ENCODE measurements at regions not wholly inside any gene's neighbourhood (a gene's known extent, or its start where the extent isn't known, plus 50 kb on each side); places are given as distances from the start of the nearest gene placed in this dataset.

DNA sequence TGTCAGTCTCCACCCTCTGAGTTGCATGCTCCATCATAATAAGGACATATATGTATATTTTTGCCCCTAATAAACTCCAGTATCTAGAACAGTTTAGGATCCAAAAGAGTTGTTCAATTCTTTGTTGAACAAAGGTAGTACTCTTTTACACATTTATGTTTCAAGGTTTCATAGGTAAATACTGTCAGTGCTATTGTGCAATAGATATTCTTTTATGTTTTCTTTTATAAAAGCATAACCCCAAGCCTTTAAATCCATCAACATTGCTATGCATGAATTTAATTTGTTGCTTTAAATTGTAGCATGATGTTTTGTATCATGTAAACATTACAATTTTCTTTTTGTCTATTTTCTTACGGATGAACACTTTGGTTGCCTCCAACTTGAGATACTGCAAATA, 469.7 kb upstream of the COBL start:
- no peak for DNase-seq (ENCODE audit: low read depth)

DNA sequence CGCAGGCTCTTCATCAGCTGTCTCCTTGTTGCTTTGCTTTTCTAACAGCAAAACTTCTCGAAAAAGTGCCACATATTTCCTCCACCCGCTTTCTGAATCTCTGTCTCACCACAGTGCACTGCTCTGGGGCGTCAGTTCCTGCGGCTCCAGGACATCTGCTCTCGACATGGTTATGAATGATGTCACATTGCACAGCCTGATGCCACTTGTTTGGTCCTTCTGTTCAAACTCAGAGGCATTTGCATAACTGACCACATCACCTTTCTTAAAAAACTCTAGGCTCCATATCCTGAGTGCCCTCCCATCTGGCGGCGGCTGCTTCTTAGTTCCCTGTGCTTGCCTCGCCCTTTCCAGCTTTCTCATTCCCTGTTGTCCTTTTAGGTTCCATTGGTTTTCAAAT, 469.3 kb upstream of the COBL start:
- DNase-seq (ENCODE audit: low read depth), result no peak

DNA sequence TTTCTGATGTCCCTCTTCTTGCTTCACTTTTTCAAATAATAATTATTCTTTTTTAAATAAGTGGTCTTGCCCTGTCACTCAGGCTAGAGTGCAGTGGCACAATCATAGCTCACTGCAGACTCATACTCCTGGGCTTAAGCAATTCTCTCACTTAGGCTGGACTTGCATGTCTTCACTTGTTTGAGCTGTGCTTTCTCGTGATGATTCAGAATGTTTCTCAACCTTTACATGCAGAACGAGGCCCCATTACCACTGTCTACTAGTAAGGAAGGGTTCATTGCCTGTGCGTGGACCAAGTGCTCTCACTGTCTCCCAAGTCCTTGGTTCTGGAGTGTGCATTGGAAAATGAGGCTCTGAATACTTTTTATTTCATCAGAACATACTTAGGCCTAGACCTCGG, 468.6 kb upstream of the COBL start:
- no peak for DNase-seq (ENCODE audit: low read depth)

DNA sequence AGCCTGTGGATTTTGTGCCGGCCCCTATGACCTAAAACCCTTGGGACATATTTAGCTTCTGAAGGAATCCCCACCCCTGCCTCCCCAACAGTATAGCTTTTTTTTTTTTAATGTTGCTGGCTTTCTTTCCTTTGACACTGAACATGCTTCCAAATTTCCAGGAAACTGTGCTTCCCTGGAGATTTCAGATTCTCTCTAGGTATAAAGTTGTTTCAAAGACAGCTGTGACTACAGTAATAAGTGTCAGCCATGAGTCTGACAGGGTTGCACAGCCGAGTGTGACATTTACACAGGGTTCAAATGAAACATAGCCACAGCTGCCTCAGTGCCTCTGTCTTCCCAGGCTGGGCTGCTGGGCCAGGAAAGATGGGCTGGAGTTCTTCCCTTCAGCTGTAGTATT, 466.6 kb upstream of the COBL start:
- DNase-seq (ENCODE audit: low read depth), result no peak

DNA sequence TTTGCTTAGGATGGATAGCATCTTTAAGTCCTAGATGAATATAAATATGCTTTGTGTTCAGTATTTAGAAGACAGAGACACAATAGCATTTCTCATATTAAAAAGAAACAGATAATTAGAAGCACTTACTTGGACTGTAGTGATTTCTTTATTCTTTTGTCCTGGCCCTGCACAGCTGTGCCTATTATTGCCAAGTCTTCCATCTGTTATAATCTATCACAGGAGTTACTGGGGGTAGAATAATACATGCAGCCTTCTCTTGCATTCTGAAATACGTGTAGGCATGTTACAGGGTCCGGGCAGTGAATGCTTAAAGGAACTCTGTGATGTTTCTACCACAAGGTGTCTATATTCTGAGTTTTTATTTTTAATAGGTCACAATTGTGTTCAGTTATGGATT, 461.5 kb upstream of the COBL start:
- no peak for DNase-seq (ENCODE audit: low read depth)

DNA sequence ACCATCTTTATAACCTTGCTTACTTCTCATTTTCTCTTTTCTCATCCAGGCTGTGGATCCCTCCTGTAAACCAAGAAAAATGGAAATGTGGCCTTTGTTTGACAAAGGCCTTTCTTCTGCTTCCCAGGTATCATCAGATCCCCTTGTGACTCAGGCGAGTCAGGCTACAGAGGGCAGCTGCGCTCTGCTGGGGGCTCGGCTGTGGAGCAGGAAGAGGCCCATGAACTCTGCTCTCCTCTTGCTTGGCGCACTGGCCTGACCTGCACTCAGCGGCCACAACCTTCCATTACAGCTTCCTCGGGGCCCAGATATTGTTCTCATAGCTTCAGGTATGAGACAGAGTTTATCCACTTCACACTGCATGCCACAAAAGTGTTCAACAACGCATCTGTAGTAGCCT, 457.6 kb upstream of the COBL start:
- no peak for DNase-seq (ENCODE audit: low read depth)

DNA sequence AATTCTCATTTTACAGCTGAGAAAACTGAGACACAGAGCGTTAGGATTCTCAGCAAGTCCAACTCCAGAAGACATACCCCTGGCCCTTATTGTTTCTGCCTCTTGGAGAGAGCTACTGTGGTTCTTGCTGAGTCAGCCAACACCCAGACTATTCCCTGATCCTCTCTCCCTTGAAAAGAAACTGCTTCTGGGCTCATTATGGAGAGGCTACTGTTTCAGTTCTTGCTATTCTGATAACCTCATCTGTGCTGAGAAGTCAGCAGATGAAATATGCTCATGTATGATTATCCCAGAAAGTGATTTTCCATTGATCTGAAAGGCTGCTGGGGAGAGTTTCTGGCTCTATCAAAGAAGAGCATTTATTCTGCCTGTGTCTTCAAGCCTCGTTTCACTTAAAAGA, 455.6 kb upstream of the COBL start:
- no peak for DNase-seq (ENCODE audit: low read depth)

DNA sequence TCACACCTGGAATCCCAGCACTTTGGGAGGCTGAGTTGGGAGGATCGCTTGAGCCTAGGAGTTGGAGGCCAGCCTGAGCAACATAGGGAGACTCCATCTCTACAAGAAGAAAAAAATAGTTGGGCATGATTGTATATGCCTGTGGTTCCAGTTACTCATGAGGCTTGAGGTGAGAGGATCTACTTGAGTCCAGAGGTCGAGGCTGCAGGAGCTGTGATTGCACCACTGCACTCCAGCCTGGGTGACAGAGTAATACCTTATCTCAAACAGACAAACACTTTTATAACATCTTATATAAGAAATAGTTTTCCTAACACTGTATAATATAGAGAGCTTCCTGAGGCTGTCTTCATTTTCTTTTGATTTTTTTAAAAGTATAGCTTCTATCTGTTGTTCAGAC, 448.4 kb upstream of the COBL start:
- DNase-seq (ENCODE audit: low read depth), result no peak

DNA sequence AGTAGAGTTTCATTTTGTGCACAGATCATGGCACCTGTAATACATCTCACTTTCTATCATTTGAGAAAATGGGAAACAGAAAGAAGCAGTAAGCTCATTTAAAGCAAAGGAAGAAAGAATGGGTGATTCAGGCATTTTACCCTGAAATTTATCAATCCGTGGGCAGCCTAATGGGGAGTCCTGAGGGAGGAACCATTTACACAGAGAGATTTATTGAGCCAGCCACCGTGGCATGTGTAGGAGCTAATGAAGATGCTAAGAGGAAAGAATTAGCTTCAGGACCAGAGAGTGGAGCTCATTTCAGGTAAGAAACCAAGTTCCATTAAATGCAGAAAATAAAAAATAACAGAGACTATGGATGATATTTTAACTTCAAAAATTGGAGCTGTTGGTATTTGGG, 443.4 kb upstream of the COBL start:
- DNase-seq (ENCODE audit: low read depth), result no peak

DNA sequence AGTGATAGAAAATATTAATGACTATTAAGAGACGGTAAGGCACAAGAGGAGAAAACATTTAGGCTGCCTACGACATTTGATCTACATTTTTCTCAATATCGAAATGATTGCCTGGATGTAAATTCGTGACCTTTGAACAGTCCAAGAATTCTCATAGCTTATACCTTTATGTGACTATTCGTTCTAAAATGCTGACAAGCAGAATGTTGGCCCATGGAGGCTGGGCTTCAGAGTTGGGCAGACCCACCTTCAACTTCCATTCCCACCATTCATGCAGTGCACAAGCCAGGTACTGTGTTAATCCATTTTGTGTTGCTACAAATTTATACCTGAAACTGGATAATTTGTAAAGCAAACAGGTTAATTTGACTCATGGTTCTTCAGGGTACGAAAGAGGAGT, 441.4 kb upstream of the COBL start:
- DNase-seq (ENCODE audit: low read depth), result no peak

DNA sequence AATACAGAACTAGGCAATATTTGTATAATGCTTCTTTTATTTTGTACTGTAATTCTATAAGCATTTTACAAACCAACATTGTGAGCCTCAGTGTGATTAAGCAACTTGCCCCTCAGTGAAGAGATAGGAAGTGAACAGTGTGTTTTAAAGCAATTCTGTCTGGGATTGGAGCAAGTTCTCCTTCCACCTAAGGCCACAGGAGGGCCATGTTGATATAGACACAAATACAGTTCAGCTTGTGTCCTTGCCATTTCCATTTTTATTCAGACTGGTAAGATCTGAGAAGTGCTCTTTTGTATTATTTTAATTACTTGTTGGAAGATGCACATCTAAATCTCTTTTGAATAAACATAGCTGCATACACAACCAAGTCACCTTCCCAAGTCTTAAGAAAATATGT, 416.3 kb upstream of the COBL start:
- DNase-seq (ENCODE audit: low read depth), result no peak

DNA sequence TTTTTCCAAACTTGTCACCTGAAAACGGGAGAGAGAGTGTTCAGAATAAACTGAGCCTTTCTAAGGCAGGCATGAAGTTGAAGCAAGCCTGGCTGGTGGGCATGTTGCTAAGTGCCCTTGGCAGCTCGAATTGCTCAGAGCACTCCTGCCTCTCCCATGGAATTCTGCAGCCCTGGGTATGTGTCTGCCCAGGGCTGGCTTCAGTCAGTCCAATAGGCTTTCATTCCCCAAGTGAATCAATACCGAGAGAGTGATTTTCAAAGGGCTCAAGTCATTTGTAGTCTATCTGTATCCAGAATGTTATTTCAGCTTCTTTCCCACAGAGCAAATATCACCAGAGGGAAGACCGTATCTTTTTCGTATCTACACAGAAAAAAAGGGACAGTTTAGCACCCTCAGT, 415.5 kb upstream of the COBL start:
- no peak for DNase-seq (ENCODE audit: low read depth)

DNA sequence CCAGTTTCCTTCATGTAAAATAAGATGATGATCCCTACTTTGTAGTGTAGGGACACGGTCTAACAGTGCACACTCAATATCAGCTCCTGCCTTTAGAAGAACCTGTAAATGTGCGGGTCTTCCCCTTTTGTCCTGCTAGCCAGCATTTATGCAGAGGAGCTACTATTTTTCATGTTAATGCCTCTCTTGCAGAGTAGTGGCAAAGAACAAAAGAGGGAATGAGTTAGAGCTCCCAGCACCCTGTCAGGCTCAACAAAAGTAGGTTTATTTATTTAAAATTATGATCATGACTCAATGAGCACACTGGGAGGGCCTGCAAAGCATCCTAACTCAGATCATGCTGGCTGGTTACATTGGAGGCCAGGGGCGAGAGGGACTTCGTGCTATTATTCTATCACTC, 414.5 kb upstream of the COBL start:
- DNase-seq (ENCODE audit: low read depth), result no peak

DNA sequence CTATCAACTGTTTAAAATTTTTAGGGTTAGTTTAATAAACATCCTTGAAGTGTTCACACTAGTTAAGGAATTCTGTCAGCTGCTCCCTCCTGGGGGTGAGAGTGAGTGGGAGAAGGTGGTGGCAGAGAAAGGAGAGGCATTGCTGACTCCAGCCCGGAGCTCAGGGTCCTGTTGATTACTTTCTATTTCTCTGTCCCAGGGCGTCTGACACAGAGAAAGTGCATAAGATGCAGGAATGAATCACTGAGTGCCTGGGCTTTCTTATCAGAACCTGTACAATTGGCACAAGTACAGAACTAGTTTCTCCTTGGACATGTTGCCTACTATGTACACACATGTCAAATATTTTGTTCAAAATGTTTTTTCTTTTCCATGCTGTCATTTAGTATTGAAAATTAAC, 410.8 kb upstream of the COBL start:
- no peak for DNase-seq (ENCODE audit: low read depth)

DNA sequence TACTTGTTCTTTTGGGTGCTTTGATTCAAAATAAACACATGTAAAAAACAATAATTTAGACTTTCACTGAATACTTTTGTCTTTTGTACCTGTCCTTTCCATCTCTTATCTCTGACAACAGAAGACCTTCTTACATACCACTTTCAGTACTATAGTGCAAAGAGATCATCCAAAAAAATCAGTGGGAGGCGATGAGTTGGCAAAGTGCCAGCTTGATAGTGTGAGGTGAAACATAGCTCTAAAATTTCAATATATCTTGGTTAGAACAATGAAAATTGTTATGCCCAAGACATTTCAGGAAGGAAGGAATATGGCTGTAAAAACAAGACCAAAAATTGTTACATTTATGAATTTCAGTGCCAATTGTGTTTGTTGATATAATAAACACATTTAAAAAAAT, 390.2 kb upstream of the COBL start:
- DNase-seq (ENCODE audit: low read depth), result no peak

DNA sequence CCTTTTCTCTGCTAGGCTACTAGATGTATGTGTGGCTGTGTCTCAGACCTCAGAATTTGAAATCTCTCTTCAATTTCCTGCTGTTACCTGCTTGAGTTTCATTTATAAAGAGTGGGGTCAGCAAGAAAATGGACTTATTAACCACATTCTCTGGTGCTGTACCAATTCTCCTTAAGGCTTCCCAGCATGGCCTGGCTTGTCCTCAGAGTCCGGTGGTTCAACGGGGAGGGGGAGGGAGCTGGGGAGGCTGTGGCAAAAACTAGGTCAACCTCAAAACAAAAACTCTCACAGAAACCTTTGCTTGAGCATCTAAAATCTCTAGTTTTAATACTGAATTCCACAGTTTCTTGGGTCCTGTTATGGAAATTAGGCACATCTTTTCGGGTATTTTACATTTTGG, 389.1 kb upstream of the COBL start:
- DNase-seq (ENCODE audit: low read depth), result no peak

DNA sequence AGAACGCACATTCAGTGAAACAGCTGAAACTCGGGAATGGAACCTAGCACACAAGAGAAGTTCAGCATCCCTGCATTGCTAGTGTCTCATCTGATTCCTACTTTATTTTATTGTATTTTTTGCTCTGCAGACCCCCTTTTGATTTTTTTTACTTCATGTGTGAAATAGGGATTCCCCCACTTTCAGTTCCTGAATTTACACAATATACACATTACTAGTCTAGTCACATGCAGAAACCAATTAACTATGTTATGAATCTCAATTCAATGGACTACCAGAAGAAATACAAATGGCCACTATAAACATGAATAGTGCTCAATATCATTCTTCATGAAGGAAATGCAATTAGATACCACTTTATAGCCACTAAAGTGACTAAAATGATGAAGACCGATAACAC, 386.1 kb upstream of the COBL start:
- DNase-seq (ENCODE audit: low read depth), result no peak

DNA sequence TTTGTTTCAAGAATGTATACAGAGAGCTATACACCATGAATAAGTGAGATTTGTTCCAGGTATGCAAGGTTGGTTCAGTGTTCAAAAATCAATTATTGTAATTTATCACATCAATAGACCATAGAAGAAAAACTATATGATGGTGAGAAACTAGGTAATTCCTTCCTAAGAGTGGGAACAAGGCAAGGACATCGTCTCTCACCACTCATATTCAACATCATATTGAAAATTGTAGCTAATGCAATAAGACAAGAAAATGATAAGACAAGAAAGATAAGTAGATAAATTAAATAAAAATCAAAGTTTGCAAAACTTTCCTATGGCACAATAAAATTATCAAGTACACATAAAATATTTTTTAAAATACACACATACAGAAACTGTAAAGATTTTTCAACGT, 385.3 kb upstream of the COBL start:
- no peak for DNase-seq (ENCODE audit: low read depth)

DNA sequence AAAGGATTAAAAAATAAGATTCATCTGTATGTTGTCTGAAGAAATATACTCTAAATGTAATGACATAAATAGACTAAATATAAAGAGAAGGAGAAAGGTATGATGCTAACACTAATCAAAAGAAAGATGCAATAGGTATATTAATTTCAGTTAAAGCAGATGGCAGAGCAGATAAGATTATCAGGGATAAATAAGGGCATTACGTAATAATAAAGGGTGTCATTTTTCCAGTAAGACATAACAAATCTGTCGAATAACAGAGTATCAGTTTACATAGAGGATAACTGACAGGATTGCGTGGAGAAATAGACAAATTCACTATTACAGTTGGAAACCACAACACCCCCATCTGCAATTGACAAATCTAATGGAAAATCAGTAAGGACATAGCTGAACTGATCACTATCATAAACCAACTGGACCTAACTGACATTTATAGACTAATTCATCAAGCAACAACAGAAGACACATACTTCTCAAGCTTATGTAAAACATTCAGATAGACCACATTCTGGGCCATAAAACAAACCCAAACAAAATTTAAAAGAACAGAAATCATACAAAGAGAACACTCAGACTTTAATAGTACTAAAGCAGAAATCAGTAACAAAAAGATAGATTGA, 384.1 kb upstream of the COBL start:
- no peak for DNase-seq (ENCODE audit: low read depth)

DNA sequence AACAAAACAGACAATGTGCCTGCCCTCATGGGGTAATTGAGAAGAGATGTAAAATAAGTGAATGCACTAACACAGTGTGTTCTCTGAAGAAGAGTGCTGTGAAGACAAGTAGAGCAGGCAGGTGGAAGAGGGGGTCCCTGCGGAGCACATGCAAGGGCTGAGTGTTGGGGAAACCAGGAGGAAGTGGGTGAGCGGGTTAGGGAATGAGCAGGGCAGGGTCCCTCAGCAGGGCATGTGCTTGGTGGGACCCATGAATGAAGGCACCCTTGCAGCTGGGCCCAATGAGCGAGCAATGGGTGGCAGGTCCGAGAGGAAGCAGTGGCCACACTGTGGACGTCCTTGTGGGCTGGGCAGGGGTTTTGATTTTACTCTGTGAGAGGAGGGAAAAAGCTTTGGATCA, 376.6 kb upstream of the COBL start:
- DNase-seq (ENCODE audit: low read depth), result no peak

DNA sequence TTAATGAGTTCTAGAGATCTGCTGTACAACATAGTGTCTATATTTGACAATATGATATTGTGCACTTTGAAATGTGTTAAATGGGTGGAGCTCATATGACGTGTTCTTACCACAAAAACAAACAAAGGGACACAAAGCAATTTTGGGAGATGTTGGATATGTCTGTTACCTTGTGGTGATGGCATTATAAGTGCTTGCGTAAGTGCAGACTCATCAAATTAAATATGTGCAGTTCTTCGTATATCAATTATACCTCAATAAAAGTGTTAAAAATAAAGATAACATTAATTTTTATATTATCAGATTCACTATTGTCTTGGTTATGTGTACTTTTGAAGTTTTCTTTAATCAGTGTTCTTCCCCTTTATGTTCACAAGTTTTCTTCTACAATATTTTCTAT, 372.9 kb upstream of the COBL start:
- no peak for DNase-seq (ENCODE audit: low read depth)

DNA sequence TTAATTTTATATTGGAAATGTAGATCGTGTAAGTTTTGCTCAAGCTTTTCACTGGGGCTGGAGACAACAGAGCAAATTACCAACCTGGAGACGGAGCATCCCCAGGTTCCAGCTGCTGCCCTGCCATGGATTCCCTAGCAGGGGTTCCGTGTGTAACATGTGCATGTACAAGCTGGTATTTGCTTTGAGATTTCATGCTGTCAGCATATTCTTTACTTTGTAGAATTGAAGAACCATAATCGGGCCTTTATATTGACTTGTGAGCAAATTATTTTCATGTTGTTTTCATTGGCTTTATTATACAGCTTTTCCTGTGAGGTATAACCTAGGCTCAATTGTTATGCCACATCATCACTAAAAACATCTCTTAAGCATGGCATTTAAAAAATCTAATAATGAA, 369.2 kb upstream of the COBL start:
- no peak for DNase-seq (ENCODE audit: low read depth)

DNA sequence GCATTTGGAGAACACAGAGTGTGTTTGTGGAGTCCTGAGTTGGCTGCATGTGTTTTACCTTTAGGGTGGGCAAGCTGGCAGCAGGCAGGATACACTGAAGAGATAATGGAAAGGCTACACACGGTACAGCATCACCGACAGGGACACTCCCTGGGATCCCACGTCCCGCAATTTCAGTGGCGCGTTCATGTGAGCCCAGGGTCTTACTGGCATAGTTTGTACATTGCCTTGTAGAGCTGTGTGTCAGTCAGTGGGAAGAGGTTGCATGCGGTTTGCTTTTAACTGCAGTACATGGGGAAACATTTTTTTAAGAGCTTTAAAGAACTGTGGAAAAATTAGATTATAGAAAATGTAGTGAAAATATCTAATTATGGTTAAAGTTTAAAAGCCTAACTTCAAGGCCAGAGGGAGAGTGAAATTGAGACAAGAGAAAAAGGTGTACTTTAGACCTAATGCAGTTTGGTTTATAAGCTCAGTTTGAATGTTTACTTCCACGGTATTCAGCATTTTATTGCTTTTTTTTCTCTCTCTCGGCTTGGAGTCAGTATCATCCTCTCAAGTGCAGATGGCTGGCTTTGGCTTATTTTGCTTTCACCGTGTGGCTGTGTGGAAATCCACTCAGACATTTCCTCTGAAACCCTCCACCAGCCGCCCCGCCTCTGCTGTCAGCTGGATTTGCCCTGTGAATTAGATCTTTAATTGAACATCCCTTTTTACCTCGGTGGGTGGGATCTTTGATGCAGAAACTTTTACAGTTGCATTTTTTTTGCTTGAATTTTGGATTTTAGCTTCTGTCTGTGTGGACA, 364.2 kb upstream of the COBL start:
- no peak for DNase-seq (ENCODE audit: low read depth)

DNA sequence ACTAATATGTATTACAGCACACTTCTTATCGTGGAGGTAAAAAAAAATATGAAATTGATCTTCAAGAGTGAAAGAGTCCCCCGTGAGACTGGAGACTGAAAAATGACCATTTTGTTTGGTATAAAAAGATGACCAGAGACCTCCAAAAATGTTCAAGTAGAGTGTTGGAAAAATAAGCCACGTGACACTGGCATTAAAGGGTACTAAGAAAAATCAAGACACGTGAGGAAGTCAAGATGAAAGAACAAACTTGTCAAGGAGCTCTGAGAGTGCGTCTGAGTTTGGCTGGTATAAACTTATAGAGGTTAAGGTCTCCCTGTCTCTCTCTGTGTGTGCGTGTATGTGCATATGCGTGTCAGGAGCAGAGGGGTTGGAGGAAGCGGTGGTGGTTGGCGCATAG, 362.7 kb upstream of the COBL start:
- DNase-seq (ENCODE audit: low read depth), result no peak

Measured in HS-5 (cell line).